Calu3 (cell line): ENCODE measurements at regions not wholly inside any gene's neighbourhood (a gene's known extent, or its start where the extent isn't known, plus 50 kb on each side); places are given as distances from the start of the nearest gene placed in this dataset.

Experiments used
- BruUV-seq: library from RNA; stranded (reverse); fragments of 400-500 nt; replicated peaks from 2 replicates; lab custom pipeline; 2021; lab: Mats Ljungman, UMichigan
- CTCF ChIA-PET: fragments of 300-600 bp; sonication (Branson Sonifier 250); formaldehyde crosslinking; loops from one replicate; lab custom pipeline; 2022; ENCODE audit warnings: antibody characterized with exemption; lab: Charles Lee
- DNase-seq: peaks from one replicate; pipeline ENCODE4 v3.0.0; 2022
- H3K27ac Mint-ChIP-seq: one replicate; pipeline ENCODE4 v1.8.0; 2022; ENCODE audit warnings: mixed read lengths; ENCODE audit not compliant: unreplicated experiment
- H3K27me3 Mint-ChIP-seq: one replicate; pipeline ENCODE4 v1.8.0; 2022; ENCODE audit warnings: mixed read lengths; ENCODE audit not compliant: unreplicated experiment
- H3K36me3 Mint-ChIP-seq: one replicate; pipeline ENCODE4 v1.8.0; 2022; ENCODE audit warnings: mild to moderate bottlenecking, moderate library complexity, mixed read lengths; ENCODE audit not compliant: insufficient read depth, unreplicated experiment
- H3K4me1 Mint-ChIP-seq: one replicate; pipeline ENCODE4 v1.8.0; 2022; ENCODE audit warnings: mild to moderate bottlenecking, low read depth, mixed read lengths; ENCODE audit not compliant: unreplicated experiment
- H3K4me3 Mint-ChIP-seq: one replicate; pipeline ENCODE4 v1.8.0; 2022; ENCODE audit warnings: mild to moderate bottlenecking, low read depth, moderate library complexity, mixed read lengths; ENCODE audit not compliant: unreplicated experiment
- H3K9me3 Mint-ChIP-seq: one replicate; pipeline ENCODE4 v1.8.0; 2022; ENCODE audit warnings: low read depth, mixed read lengths; ENCODE audit not compliant: unreplicated experiment
- CTCF ChIP-seq: fragments of 200-600 bp; IDR thresholded peaks from one replicate; pipeline ENCODE4 v1.8.0; 2022; ENCODE audit warnings: antibody characterized with exemption; ENCODE audit not compliant: unreplicated experiment
- intact Hi-C: fragments of 100-400 bp; cut with micrococcal nuclease; formaldehyde crosslinking; loops from one replicate; pipeline ENCODE4 v1.10.0; 2022; ENCODE audit not compliant: unreplicated experiment

- intact Hi-C loops, result no loop called here
- CTCF ChIA-PET, result interaction anchor here (0.8 kb wide), 1 partner anchor 14 kb away, joined by 3 read pairs; no protein-coding TSS in a partner anchor
Observed at GRCh38 chr2:41483982-41484857, 563.6 kb upstream of the PKDCC start.

GRCh38 chr2:41484858-41485234 is 563.0 kb upstream of the PKDCC start:
- H3K36me3 Mint-ChIP-seq, result no peaks in the 10 kb centered on the region
- no peak overlapping the region for H3K27ac Mint-ChIP-seq
- BruUV-seq, result no TSS peak
- no peaks in the 10 kb centered on the region for H3K4me1 Mint-ChIP-seq
- no peaks in the 10 kb centered on the region for H3K27me3 Mint-ChIP-seq
- intact Hi-C loops, result no loop called here
- TF ChIP-seq CTCF, result no peak
- CTCF ChIA-PET, result interaction anchor here (0.8 kb wide), 1 partner anchor 15 kb away, joined by 3 read pairs; no protein-coding TSS in a partner anchor
- DNase-seq, result no peak
- no peak overlapping the region for H3K4me3 Mint-ChIP-seq
- no peaks in the 10 kb centered on the region for H3K9me3 Mint-ChIP-seq

More at GRCh38 chr2:41483982-41484857, 563.6 kb upstream of the PKDCC start:
- DNase-seq, result no peak
- H3K27ac Mint-ChIP-seq, result no peak overlapping the region
- no peak for TF ChIP-seq CTCF
- BruUV-seq, result no TSS peak
- H3K9me3 Mint-ChIP-seq, result no peaks in the 10 kb centered on the region
- no peaks in the 10 kb centered on the region for H3K4me1 Mint-ChIP-seq
- no peaks in the 10 kb centered on the region for H3K36me3 Mint-ChIP-seq
- H3K4me3 Mint-ChIP-seq, result no peak overlapping the region
- no peaks in the 10 kb centered on the region for H3K27me3 Mint-ChIP-seq

DNA sequence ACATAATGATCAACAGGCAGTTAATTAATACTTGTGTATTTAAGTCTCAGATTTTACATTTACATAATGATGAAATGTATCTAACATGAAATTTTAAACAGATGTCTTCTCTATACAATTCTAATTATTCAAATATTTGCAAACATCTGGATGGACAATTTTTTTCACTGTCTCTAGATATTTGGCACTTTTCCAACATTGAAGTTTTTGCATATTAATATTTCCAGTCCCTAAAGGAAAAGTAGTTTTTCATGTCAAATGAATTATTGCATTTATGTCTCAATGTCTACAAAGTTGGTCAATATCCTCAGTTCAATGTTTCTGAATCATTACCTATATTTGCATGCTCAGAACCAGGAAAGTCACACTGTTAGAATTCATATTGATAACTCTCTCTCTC is 560.9 kb upstream of the PKDCC start:
- intact Hi-C loops, result no loop called here
- Mint-ChIP-seq H3K27me3 (no peaks in the 10 kb centered on the region), H3K4me3 (no peak overlapping the region), H3K4me1 (no peaks in the 10 kb centered on the region), H3K27ac (no peak overlapping the region), H3K9me3 (no peaks in the 10 kb centered on the region), H3K36me3 (no peaks in the 10 kb centered on the region)
- TF ChIP-seq CTCF, result no peak
- CTCF ChIA-PET, result no interaction called here
- no TSS peak for BruUV-seq
- no peak for DNase-seq

- no peak for TF ChIP-seq CTCF
- no peaks in the 10 kb centered on the region for H3K27me3 Mint-ChIP-seq
- peaks cover 5% of the 10 kb centered on the region for H3K9me3 Mint-ChIP-seq
- CTCF ChIA-PET, result no interaction called here
- H3K36me3 Mint-ChIP-seq, result no peaks in the 10 kb centered on the region
- BruUV-seq, result no TSS peak
- DNase-seq, result no peak
- intact Hi-C loops, result no loop called here
- no peak overlapping the region for H3K4me3 Mint-ChIP-seq
- no peaks in the 10 kb centered on the region for H3K4me1 Mint-ChIP-seq
- no peak overlapping the region for H3K27ac Mint-ChIP-seq
Observed at GRCh38 chr2:41488888-41489287, 558.9 kb upstream of the PKDCC start.
